ENCODE measurements at regions not wholly inside any gene's neighbourhood (a gene's known extent, or its start where the extent isn't known, plus 50 kb on each side); places are given as distances from the start of the nearest gene placed in this dataset.

- TF ChIP-seq MAX (IDR thresholded peaks at IDR 0.05; ENCODE audit: low read depth) (no peak), EZH2phosphoT487 (IDR thresholded peaks at IDR 0.05; ENCODE audit: borderline replicate concordance, low read depth) (no peak), RAD21 (IDR thresholded peaks at IDR 0.05; ENCODE audit: low read length) (no peak), CTCF (IDR thresholded peaks at IDR 0.05) (no peak)
Observed at GRCh38 chr1:172811694-172812093, 152.8 kb downstream of the FASLG start.

Data from SK-N-SH (cell line).